Natural killer cell (primary cell): ENCODE measurements at regions not wholly inside any gene's neighbourhood (a gene's known extent, or its start where the extent isn't known, plus 50 kb on each side); places are given as distances from the start of the nearest gene placed in this dataset.

Experiments
- ATAC-seq, 3 donors: fragments of 150-1000 bp in 2 of 3; fragments of 200-7000 bp in 1 of 3; cut with Tn5 transposase; 1 replicate in 1 of 3; 2 replicates in 2 of 3; pipeline ENCODE4 v1.10.0; 2021; ENCODE audit warnings: mild to moderate bottlenecking in 2 of 3, moderate library complexity in 2 of 3
- DNase-seq, 2 donors: peaks; one replicate each; pipeline versions ENCODE4 v3.0.0 to v3.0.0-alpha.2; 2013 to 2021; ENCODE audit warnings: mixed read lengths in 1 of 2
- H3K27ac ChIP-seq: one replicate; pipeline ENCODE4 v1.5.1; 2013; ENCODE audit warnings: mild to moderate bottlenecking, low read length
- H3K27me3 ChIP-seq: one replicate; pipeline ENCODE4 v1.6.1; 2013; ENCODE audit warnings: low read length; ENCODE audit not compliant: control insufficient read depth, insufficient read depth
- H3K36me3 ChIP-seq: one replicate; pipeline ENCODE4 v1.6.1; 2013; ENCODE audit warnings: low read length; ENCODE audit not compliant: control insufficient read depth, insufficient read depth
- H3K4me1 ChIP-seq: one replicate; pipeline ENCODE4 v1.6.1; 2013; ENCODE audit warnings: low read length; ENCODE audit not compliant: control insufficient read depth, insufficient read depth
- H3K4me3 ChIP-seq: one replicate; pipeline ENCODE4 v1.5.1; 2013; ENCODE audit warnings: low read length
- H3K9me3 ChIP-seq: one replicate; pipeline ENCODE4 v1.6.1; 2013; ENCODE audit warnings: low read length; ENCODE audit not compliant: control insufficient read depth, insufficient read depth
- H3K27ac Mint-ChIP-seq, 2 donors: one replicate each; pipeline ENCODE4 v1.8.0; 2022; ENCODE audit warnings: mild to moderate bottlenecking in 2 of 2, mixed read lengths in 2 of 2, moderate library complexity in 1 of 2
- H3K27me3 Mint-ChIP-seq, 2 donors: one replicate each; pipeline ENCODE4 v1.8.0; 2022; ENCODE audit warnings: low read depth in 2 of 2, mixed read lengths in 2 of 2
- H3K36me3 Mint-ChIP-seq: one replicate; pipeline ENCODE4 v1.8.0; 2022; ENCODE audit warnings: mixed read lengths
- H3K4me1 Mint-ChIP-seq, 2 donors: one replicate each; pipeline ENCODE4 v1.8.0; 2022; ENCODE audit warnings: mixed read lengths in 2 of 2
- H3K4me3 Mint-ChIP-seq: one replicate; pipeline ENCODE4 v1.8.0; 2022; ENCODE audit warnings: mild to moderate bottlenecking, moderate library complexity, mixed read lengths
- H3K9me3 Mint-ChIP-seq, 2 donors: one replicate each; pipeline ENCODE4 v1.8.0; 2022; ENCODE audit warnings: mixed read lengths in 2 of 2
- WGBS: methylation state at CpG from one replicate; pipeline ENCODE4 v1.1.7; 2013; ENCODE audit warnings: missing lambda C conversion rate; ENCODE audit not compliant: insufficient coverage; 5-methylcytosine and 5-hydroxymethylcytosine counted together
- intact Hi-C: fragments of 100-400 bp; cut with micrococcal nuclease; formaldehyde crosslinking; loops from one replicate; pipeline ENCODE4 v1.14.2; 2022
- TF ChIP-seq, protein P1 (sequence below): fragments of 200-600 bp; IDR thresholded peaks from one replicate; pipeline ENCODE4 v1.8.0; 2022; ENCODE audit warnings: antibody characterized with exemption

DNA sequence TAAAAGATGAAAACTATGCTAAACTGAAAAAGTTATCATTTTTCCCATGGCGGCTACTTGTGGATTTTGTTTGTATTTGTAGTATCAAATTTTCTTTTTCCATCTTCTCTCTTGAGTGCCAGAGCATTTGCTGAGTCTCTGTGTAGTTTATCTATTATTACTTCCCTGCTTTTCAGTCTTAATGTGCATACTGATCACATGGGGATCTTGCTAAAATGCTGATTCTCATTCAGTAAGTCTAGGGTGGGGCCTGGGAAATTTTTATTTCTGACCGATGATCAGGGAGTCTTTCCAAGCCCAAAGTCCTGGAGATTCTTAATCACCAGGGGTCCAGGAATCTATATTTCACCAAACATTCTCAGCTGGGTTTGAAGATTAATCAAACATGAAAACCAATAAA, 189.0 kb upstream of the GOT2 start:
- ATAC-seq (no peak), DNase-seq (no peak)
- Mint-ChIP-seq H3K9me3 (peaks cover 2 to 3% of the 10 kb centered on the region in 2 donors), H3K4me3 (no peak overlapping the region), H3K27ac (no peak overlapping the region), H3K27me3 (no peaks in the 10 kb centered on the region), H3K36me3 (no peaks in the 10 kb centered on the region), H3K4me1 (no peaks in the 10 kb centered on the region)
- H3K36me3 ChIP-seq, result no peaks in the 10 kb centered on the region
- TF ChIP-seq, protein P1, sequence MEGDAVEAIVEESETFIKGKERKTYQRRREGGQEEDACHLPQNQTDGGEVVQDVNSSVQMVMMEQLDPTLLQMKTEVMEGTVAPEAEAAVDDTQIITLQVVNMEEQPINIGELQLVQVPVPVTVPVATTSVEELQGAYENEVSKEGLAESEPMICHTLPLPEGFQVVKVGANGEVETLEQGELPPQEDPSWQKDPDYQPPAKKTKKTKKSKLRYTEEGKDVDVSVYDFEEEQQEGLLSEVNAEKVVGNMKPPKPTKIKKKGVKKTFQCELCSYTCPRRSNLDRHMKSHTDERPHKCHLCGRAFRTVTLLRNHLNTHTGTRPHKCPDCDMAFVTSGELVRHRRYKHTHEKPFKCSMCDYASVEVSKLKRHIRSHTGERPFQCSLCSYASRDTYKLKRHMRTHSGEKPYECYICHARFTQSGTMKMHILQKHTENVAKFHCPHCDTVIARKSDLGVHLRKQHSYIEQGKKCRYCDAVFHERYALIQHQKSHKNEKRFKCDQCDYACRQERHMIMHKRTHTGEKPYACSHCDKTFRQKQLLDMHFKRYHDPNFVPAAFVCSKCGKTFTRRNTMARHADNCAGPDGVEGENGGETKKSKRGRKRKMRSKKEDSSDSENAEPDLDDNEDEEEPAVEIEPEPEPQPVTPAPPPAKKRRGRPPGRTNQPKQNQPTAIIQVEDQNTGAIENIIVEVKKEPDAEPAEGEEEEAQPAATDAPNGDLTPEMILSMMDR, result no peak
- WGBS, result 100% methylated on average over 1 of the region's 2 CpGs
- intact Hi-C loops, result no loop called here
- H3K4me1 ChIP-seq, result no peaks in the 10 kb centered on the region
- H3K27me3 ChIP-seq, result no peaks in the 10 kb centered on the region
- no peak overlapping the region for H3K4me3 ChIP-seq
- no peaks in the 10 kb centered on the region for H3K9me3 ChIP-seq
- no peak overlapping the region for H3K27ac ChIP-seq

DNA sequence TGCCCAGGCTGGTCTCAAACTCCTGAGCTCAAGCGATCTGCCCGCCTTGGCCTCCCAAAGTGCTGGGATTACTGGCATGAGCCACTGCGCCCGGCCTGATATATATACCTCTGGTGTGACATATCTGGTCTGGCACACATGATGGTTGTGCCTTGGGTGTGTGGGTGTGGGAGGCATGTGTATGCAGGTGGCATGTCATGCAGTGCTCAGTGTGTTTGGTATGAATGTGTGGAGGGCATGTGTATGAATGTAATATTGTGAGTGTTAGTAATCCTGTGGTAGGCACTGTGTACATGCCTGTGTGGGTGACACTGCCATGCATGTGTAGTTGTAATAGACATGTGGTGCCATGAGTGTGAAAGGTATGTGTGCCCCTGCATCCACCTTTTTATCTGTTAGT, 179.3 kb upstream of the GOT2 start:
- Histone ChIP-seq H3K4me1 (no peaks in the 10 kb centered on the region), H3K27me3 (no peaks in the 10 kb centered on the region), H3K36me3 (no peaks in the 10 kb centered on the region), H3K9me3 (no peaks in the 10 kb centered on the region), H3K4me3 (no peak overlapping the region), H3K27ac (no peak overlapping the region)
- WGBS, result 97% methylated on average over 4 of the region's 4 CpGs
- DNase-seq, result no peak
- ATAC-seq, result no peak
- Mint-ChIP-seq H3K36me3 (no peaks in the 10 kb centered on the region), H3K9me3 (peaks cover 0 to 2% of the 10 kb centered on the region in 2 donors), H3K4me1 (no peaks in the 10 kb centered on the region), H3K27ac (no peak overlapping the region), H3K4me3 (no peak overlapping the region), H3K27me3 (no peaks in the 10 kb centered on the region)
- intact Hi-C loops, result no loop called here
- TF ChIP-seq, protein P1, result no peak

DNA sequence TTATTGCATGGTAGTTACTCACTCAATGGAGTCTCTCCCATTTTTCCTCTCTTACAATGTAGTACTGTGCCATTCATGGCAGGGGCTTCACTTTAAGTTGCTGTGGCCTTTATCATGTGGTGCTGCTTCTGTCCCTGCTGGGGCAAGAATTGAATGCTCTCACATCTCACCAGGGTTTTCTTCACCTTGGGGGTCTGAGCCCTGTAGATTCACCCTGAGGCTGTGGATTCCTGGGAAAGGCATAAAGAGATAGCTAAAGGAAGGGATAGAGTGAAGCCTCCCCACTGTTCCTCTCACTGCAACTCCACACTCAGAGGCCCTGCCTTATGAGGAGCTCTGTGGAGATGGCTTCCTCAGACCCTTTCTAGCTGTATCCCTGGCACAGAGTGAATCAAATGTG, 178.5 kb upstream of the GOT2 start:
- TF ChIP-seq, protein P1, result no peak
- Mint-ChIP-seq H3K27ac (no peak overlapping the region), H3K9me3 (peaks cover 0 to 2% of the 10 kb centered on the region in 2 donors), H3K36me3 (no peaks in the 10 kb centered on the region), H3K27me3 (no peaks in the 10 kb centered on the region), H3K4me1 (no peaks in the 10 kb centered on the region), H3K4me3 (no peak overlapping the region)
- ATAC-seq, result no peak
- Histone ChIP-seq H3K9me3 (no peaks in the 10 kb centered on the region), H3K27ac (no peak overlapping the region), H3K36me3 (no peaks in the 10 kb centered on the region), H3K4me3 (no peak overlapping the region), H3K4me1 (no peaks in the 10 kb centered on the region), H3K27me3 (no peaks in the 10 kb centered on the region)
- intact Hi-C loops, result no loop called here
- DNase-seq, result no peak

DNA sequence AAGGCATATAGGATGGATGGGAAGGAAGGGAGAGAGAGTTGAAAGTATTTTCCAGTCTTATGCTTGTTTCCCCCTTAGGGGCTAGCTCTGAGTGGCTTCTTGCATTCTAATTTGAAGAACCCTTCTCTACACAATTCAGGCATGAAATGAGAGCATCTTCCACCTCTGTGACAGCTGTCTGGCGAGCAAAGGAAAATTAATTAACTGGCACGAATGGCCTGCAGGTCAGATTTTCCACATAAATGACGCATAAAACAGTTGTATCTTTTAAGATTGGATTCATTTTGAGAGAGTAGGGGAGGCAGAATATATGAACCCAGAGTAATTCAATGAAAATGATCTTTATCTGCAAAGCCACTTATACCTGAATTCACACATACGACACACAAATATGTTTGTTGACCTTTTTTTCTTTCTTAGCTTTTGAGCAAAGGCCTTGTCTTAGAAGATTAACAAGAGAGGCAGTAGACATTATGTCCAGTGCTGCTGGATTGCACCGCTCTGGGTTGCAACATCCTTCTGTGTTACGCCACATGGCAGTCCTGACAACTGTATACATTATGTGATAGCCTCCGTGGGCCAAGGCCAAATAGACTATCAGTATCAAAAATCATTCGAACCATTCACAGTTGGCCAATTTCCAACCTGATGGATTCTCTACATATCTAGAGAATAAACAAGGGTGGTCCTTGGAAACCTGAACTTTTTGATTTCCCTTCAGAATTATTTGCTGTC, 173.0 kb upstream of the GOT2 start:
- no peak overlapping the region for H3K27ac Mint-ChIP-seq
- peaks cover 0 to 2% of the 10 kb centered on the region in 2 donors for H3K27me3 Mint-ChIP-seq
- H3K4me1 Mint-ChIP-seq, result no peaks in the 10 kb centered on the region
- Histone ChIP-seq H3K27me3 (no peaks in the 10 kb centered on the region), H3K4me1 (no peaks in the 10 kb centered on the region), H3K9me3 (no peaks in the 10 kb centered on the region), H3K27ac (no peak overlapping the region), H3K36me3 (no peaks in the 10 kb centered on the region), H3K4me3 (no peak overlapping the region)
- 98% methylated on average over 8 of the region's 8 CpGs for WGBS
- TF ChIP-seq, protein P1, result no peak
- peaks cover 0 to 5% of the 10 kb centered on the region in 2 donors for H3K9me3 Mint-ChIP-seq
- intact Hi-C loops, result no loop called here
- H3K4me3 Mint-ChIP-seq, result no peak overlapping the region
- DNase-seq, result no peak
- ATAC-seq, result no peak
- H3K36me3 Mint-ChIP-seq, result no peaks in the 10 kb centered on the region
